Nephron (organoid): ENCODE measurements at regions not wholly inside any gene's neighbourhood (a gene's known extent, or its start where the extent isn't known, plus 50 kb on each side); places are given as distances from the start of the nearest gene placed in this dataset.

ENCODE experiments used
- H3K27ac Mint-ChIP-seq, 3 experiments: 2 replicates each; pipeline ENCODE4 v1.8.0; 2020; ENCODE audit warnings: mixed read lengths in 3 of 3, mild to moderate bottlenecking in 2 of 3, moderate library complexity in 1 of 3
- H3K27me3 Mint-ChIP-seq: 2 replicates; pipeline ENCODE4 v1.8.0; 2021; ENCODE audit warnings: low read depth, mild to moderate bottlenecking, moderate library complexity, mixed read lengths
- H3K36me3 Mint-ChIP-seq: 2 replicates; pipeline ENCODE4 v1.8.0; 2020; ENCODE audit warnings: low read depth, mixed read lengths
- H3K4me1 Mint-ChIP-seq: 2 replicates; pipeline ENCODE4 v1.8.0; 2020; ENCODE audit warnings: mixed read lengths
- H3K4me3 Mint-ChIP-seq, 3 experiments: 2 replicates each; pipeline ENCODE4 v1.8.0; 2020; ENCODE audit warnings: mild to moderate bottlenecking in 3 of 3, mixed read lengths in 3 of 3, moderate library complexity in 2 of 3
- H3K9me3 Mint-ChIP-seq: 2 replicates; pipeline ENCODE4 v1.8.0; 2020; ENCODE audit warnings: mixed read lengths
- TF ChIP-seq, protein P1 (sequence below), 3 experiments: fragments of 200-600 bp; sonication (generic); IDR thresholded peaks; one replicate each; pipeline ENCODE4 v1.5.0; 2021; ENCODE audit warnings: antibody characterized with exemption in 3 of 3; ENCODE audit not compliant: unreplicated experiment in 3 of 3

DNA sequence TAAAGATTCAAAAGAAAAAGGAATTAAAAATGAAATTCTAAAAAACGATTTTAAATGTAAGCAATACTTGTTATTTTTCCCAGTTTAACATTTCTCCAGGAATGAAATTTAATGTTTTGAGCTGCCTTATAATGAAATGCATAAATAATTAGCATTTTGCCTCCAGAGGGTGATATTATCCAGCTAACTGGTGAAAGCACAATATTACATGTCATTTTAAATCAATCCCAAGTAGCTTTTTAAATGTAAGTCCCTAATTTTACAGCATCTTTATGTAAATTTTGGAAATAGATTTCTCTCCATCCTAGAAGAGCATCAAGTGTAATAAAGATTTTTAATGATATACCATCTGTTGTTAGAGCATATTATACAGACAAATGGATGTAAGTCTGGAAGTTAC, 139.1 kb upstream of the P2RY1 start:
- Mint-ChIP-seq H3K36me3 (no peaks in the 10 kb centered on the region), H3K4me1 (no peaks in the 10 kb centered on the region), H3K27ac (no peak overlapping the region), H3K9me3 (peaks cover 10% of the 10 kb centered on the region), H3K27me3 (no peaks in the 10 kb centered on the region), H3K4me3 (no peak overlapping the region)
- TF ChIP-seq, protein P1, sequence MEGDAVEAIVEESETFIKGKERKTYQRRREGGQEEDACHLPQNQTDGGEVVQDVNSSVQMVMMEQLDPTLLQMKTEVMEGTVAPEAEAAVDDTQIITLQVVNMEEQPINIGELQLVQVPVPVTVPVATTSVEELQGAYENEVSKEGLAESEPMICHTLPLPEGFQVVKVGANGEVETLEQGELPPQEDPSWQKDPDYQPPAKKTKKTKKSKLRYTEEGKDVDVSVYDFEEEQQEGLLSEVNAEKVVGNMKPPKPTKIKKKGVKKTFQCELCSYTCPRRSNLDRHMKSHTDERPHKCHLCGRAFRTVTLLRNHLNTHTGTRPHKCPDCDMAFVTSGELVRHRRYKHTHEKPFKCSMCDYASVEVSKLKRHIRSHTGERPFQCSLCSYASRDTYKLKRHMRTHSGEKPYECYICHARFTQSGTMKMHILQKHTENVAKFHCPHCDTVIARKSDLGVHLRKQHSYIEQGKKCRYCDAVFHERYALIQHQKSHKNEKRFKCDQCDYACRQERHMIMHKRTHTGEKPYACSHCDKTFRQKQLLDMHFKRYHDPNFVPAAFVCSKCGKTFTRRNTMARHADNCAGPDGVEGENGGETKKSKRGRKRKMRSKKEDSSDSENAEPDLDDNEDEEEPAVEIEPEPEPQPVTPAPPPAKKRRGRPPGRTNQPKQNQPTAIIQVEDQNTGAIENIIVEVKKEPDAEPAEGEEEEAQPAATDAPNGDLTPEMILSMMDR (IDR thresholded peaks at IDR 0.05; ENCODE audit: unreplicated experiment in 3 of 3), result no peak

DNA sequence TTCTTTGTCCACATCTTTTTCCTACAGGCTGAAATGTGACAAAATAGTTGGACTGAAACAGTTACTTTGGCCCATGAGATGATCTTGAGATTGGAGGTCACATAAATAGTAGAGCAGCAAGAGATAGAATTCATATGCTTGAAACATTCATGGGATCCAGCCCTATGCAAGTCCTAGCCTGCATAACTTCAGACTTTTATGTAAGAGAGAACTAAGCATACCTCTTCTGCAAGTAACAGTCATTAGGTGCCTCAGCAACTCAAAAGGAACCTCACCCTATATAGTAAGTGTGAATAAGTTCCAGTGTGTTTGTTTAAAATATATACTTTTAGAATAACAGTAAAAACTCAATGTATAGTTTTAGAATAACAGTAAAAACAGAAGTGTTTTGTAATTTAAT, 138.0 kb upstream of the P2RY1 start:
- Mint-ChIP-seq H3K27me3 (no peaks in the 10 kb centered on the region), H3K36me3 (no peaks in the 10 kb centered on the region), H3K27ac (no peak overlapping the region), H3K4me1 (no peaks in the 10 kb centered on the region), H3K9me3 (peaks cover 5% of the 10 kb centered on the region), H3K4me3 (no peak overlapping the region)
- TF ChIP-seq, protein P1 (IDR thresholded peaks at IDR 0.05; ENCODE audit: unreplicated experiment in 3 of 3), result no peak

DNA sequence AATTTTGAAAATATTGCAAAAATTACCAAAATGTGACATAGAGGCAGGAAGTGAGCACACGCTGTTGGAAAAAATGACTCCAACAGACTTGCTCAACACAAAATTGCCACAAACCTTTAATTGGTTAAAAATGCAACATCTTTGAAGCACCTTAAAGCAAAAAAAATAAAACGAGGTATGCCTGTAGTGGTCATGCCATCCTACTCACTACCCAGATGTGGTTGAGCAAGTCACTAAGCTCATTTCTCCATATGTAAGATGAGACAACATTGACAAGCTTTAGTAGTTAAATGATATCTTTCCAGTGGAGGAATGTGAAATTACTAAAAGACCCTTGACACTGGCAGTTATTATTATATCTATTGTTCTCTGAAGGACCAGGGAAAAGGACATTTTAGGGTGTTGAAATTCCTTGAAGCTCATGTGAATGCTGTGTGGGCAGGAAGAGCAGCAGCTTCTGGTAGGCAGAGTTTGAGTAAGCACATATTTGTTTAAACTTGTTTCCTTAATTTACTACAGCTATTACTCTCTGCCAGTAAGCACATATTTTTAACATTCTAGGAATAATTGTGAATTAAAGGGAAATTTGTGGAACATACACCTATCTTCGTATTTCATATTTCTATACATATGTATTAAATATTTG, 131.6 kb upstream of the P2RY1 start:
- no peak overlapping the region for H3K27ac Mint-ChIP-seq
- no peaks in the 10 kb centered on the region for H3K27me3 Mint-ChIP-seq
- H3K4me1 Mint-ChIP-seq, result no peaks in the 10 kb centered on the region
- no peaks in the 10 kb centered on the region for H3K36me3 Mint-ChIP-seq
- TF ChIP-seq, protein P1 (IDR thresholded peaks at IDR 0.05; ENCODE audit: unreplicated experiment in 3 of 3), result no peak
- H3K9me3 Mint-ChIP-seq, result no peaks in the 10 kb centered on the region
- H3K4me3 Mint-ChIP-seq, result no peak overlapping the region

DNA sequence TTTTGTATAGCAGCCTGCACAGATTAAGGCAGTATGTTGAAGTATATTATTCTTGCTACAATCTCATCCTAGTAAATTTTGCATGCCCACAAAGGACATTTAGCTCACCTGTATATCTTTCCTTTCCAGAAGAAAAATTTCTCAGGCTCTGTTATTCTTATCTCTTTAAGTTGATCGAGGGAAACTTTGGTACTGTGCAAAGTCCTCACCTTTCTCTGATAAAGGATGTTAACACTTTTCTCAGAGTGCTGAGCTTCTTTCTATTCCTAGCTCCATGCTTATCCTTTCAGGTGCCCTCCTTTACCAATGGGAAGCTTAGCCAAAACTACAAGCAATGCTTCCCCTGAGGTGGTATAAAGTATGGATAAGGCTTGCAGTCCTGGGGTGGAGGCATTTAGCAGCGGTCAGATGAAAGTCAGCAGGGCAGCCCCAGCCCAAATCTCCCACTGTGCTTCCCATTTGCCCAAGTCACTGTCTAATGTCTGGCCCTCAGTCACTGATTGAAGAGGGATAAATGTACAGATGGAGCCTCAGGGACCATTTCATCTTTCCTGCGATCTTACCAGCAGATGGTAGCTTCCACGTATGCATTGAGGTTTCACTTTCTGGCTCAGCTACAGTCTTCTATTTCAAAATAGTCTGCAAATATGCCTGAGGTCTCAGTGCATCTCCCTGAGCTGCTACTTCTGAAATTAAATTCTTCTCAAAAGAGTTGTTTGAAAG, 127.8 kb upstream of the P2RY1 start:
- TF ChIP-seq, protein P1 (IDR thresholded peaks at IDR 0.05; ENCODE audit: unreplicated experiment in 3 of 3), result no peak
- H3K27me3 Mint-ChIP-seq, result no peaks in the 10 kb centered on the region

DNA sequence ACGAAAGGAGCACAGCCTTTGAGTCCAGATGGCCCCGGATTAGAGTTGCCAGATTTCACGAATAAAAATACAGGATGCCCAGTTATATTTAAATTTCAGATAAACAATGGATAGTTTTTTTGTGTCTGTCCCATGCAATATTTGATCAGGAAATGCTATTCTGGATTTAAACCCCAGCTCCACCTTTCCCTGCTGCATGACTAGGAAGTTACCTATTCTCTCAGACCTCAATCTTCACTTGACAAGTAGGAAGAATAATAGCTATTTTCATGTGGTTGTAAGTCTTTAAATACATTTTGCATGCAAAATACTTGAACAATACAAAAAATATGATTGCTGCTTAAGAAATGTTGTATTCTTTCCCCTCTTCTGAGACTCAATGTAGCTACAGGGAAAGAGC, 125.3 kb upstream of the P2RY1 start:
- Mint-ChIP-seq H3K4me3 (no peak overlapping the region), H3K27me3 (no peaks in the 10 kb centered on the region), H3K36me3 (no peaks in the 10 kb centered on the region), H3K4me1 (no peaks in the 10 kb centered on the region), H3K27ac (no peak overlapping the region), H3K9me3 (no peaks in the 10 kb centered on the region)
- TF ChIP-seq, protein P1 (IDR thresholded peaks at IDR 0.05; ENCODE audit: unreplicated experiment in 3 of 3), result no peak

More for the DNA sequence above, 127.8 kb upstream of the P2RY1 start:
- H3K4me3 Mint-ChIP-seq, result no peak overlapping the region
- H3K4me1 Mint-ChIP-seq, result no peaks in the 10 kb centered on the region
- H3K27ac Mint-ChIP-seq, result no peak overlapping the region
- H3K9me3 Mint-ChIP-seq, result no peaks in the 10 kb centered on the region
- no peaks in the 10 kb centered on the region for H3K36me3 Mint-ChIP-seq

DNA sequence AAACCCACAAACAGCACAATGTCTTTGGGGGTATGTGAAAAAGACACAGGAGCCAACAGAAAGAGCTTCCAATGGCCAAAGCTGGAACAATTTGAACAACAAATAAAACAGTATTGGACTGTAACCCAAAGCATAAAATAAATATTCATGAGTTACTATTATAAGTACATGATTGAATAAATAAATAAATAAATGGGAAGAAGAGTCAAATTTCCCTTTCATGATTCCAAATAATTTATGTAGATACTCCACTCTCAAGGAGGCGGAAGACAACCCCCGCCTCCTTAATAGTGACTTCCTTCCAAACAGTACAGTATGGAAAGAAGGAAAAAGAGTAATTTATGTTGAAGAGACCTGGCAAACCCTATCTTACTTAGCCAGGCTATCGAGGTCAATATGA, 124.4 kb upstream of the P2RY1 start:
- no peaks in the 10 kb centered on the region for H3K27me3 Mint-ChIP-seq
- H3K4me3 Mint-ChIP-seq, result no peak overlapping the region
- no peaks in the 10 kb centered on the region for H3K36me3 Mint-ChIP-seq
- no peak overlapping the region for H3K27ac Mint-ChIP-seq
- H3K4me1 Mint-ChIP-seq, result no peaks in the 10 kb centered on the region
- H3K9me3 Mint-ChIP-seq, result no peaks in the 10 kb centered on the region
- TF ChIP-seq, protein P1 (IDR thresholded peaks at IDR 0.05; ENCODE audit: unreplicated experiment in 3 of 3), result no peak
